Hepatocyte (in vitro differentiated cells): ENCODE measurements at regions not wholly inside any gene's neighbourhood (a gene's known extent, or its start where the extent isn't known, plus 50 kb on each side); places are given as distances from the start of the nearest gene placed in this dataset.

Experiments
- DNase-seq: peaks from one replicate; pipeline ENCODE4 v3.0.0-alpha.2; 2016; ENCODE audit warnings: low spot score
- H2AFZ ChIP-seq: fragments of 200-600 bp; sonication (generic); 2 replicates; pipeline ENCODE4 v1.6.0; 2016; ENCODE audit warnings: antibody characterized with exemption, mild to moderate bottlenecking
- H3K27ac ChIP-seq: fragments of 200-600 bp; sonication (generic); 2 replicates; pipeline ENCODE4 v1.5.1; 2016; ENCODE audit warnings: mild to moderate bottlenecking
- H3K27me3 ChIP-seq: fragments of 200-600 bp; sonication (generic); 2 replicates; pipeline ENCODE4 v1.6.1; 2016
- H3K36me3 ChIP-seq: fragments of 200-600 bp; sonication (generic); replicated peaks from 2 replicates; pipeline ENCODE4 v1.5.1; 2016; ENCODE audit warnings: low read depth; ENCODE audit not compliant: insufficient read depth
- H3K4me1 ChIP-seq: fragments of 200-600 bp; sonication (generic); 2 replicates; pipeline ENCODE4 v1.5.1; 2016; ENCODE audit warnings: mild to moderate bottlenecking, moderate library complexity; ENCODE audit not compliant: insufficient read depth
- H3K4me2 ChIP-seq: fragments of 200-600 bp; sonication (generic); 2 replicates; pipeline ENCODE4 v1.6.0; 2016
- H3K4me3 ChIP-seq: fragments of 200-600 bp; sonication (generic); 2 replicates; pipeline ENCODE4 v1.5.1; 2016; ENCODE audit warnings: mild to moderate bottlenecking
- H3K79me2 ChIP-seq: fragments of 200-600 bp; sonication (generic); 2 replicates; pipeline ENCODE4 v1.6.0; 2017; ENCODE audit warnings: mild to moderate bottlenecking
- H3K9me2 ChIP-seq: fragments of 200-600 bp; sonication (generic); replicated peaks from 2 replicates; pipeline ENCODE4 v1.6.0; 2017; ENCODE audit warnings: mild to moderate bottlenecking; ENCODE audit not compliant: insufficient read depth
- H3K9me3 ChIP-seq: fragments of 200-600 bp; sonication (generic); 2 replicates; pipeline ENCODE4 v1.5.1; 2016; ENCODE audit warnings: low read depth, mild to moderate bottlenecking
- H4K20me1 ChIP-seq: fragments of 200-600 bp; sonication (generic); 2 replicates; pipeline ENCODE4 v1.6.0; 2016; ENCODE audit warnings: mild to moderate bottlenecking; ENCODE audit not compliant: insufficient read depth, poor library complexity, severe bottlenecking
- CTCF ChIP-seq: fragments of 200-600 bp; sonication (generic); IDR thresholded peaks from 2 replicates; pipeline ENCODE4 v1.5.1; 2016; ENCODE audit warnings: antibody characterized with exemption, mild to moderate bottlenecking; ENCODE audit not compliant: poor library complexity
- EZH2 ChIP-seq: fragments of 200-600 bp; sonication (generic); IDR thresholded peaks from 2 replicates; pipeline ENCODE4 v1.6.1; 2016; ENCODE audit warnings: antibody characterized with exemption, mild to moderate bottlenecking, borderline replicate concordance
- EZH2phosphoT487 ChIP-seq: fragments of 200-600 bp; sonication (generic); IDR thresholded peaks from one replicate; pipeline ENCODE4 v1.6.1; 2018; ENCODE audit warnings: antibody characterized with exemption, mild to moderate bottlenecking, low read depth, moderate library complexity; ENCODE audit not compliant: unreplicated experiment, severe bottlenecking
- WGBS: methylation state at CpG from one replicate; pipeline ENCODE4 v1.1.6; 2016; ENCODE audit warnings: low lambda C conversion rate; ENCODE audit errors: missing lambda C conversion rate; 5-methylcytosine and 5-hydroxymethylcytosine counted together

- no peak overlapping the region for H2AFZ ChIP-seq
- no peak for TF ChIP-seq EZH2
- no peak for TF ChIP-seq CTCF
- no peak for TF ChIP-seq EZH2phosphoT487
- DNase-seq = no peak
- H3K9me3 ChIP-seq = no peaks in the 10 kb centered on the region
- H4K20me1 ChIP-seq = no peaks in the 10 kb centered on the region
- H3K36me3 ChIP-seq = no peaks in the 10 kb centered on the region
- H3K27me3 ChIP-seq = no peaks in the 10 kb centered on the region
- no peaks in the 10 kb centered on the region for H3K4me1 ChIP-seq
- no peaks in the 10 kb centered on the region for H3K79me2 ChIP-seq
- H3K9me2 ChIP-seq = no peaks in the 10 kb centered on the region
- no peak overlapping the region for H3K27ac ChIP-seq
- no peak overlapping the region for H3K4me2 ChIP-seq
- WGBS = 94% methylated on average over 4 of the region's 4 CpGs
- H3K4me3 ChIP-seq = no peak overlapping the region
These were observed 128.9 kb downstream of the ZNF365 start for GRCh38 chr10:62502995-62503613.

- no peak for DNase-seq
- WGBS = 94% methylated on average over 2 of the region's 2 CpGs
- Histone ChIP-seq H2AFZ (no peak overlapping the region), H3K4me1 (no peaks in the 10 kb centered on the region), H3K9me2 (no peaks in the 10 kb centered on the region), H3K4me2 (no peak overlapping the region), H3K4me3 (no peak overlapping the region), H3K9me3 (no peaks in the 10 kb centered on the region), H3K36me3 (no peaks in the 10 kb centered on the region), H3K79me2 (no peaks in the 10 kb centered on the region), H3K27ac (no peak overlapping the region), H3K27me3 (no peaks in the 10 kb centered on the region), H4K20me1 (no peaks in the 10 kb centered on the region)
- TF ChIP-seq CTCF = no peak
- TF ChIP-seq EZH2 = no peak
- no peak for TF ChIP-seq EZH2phosphoT487
These were observed 129.7 kb downstream of the ZNF365 start for GRCh38 chr10:62503872-62504271.

- WGBS = 81% methylated on average over 3 of the region's 3 CpGs
- Histone ChIP-seq H3K27me3 (no peaks in the 10 kb centered on the region), H3K36me3 (no peaks in the 10 kb centered on the region), H4K20me1 (no peaks in the 10 kb centered on the region), H3K9me2 (no peaks in the 10 kb centered on the region), H3K4me2 (no peak overlapping the region), H3K9me3 (no peaks in the 10 kb centered on the region), H3K79me2 (no peaks in the 10 kb centered on the region), H2AFZ (no peak overlapping the region), H3K27ac (no peak overlapping the region), H3K4me3 (no peak overlapping the region), H3K4me1 (no peaks in the 10 kb centered on the region)
- no peak for TF ChIP-seq CTCF
- no peak for DNase-seq
These were observed 132.2 kb downstream of the ZNF365 start for GRCh38 chr10:62506371-62506770.

- Histone ChIP-seq H3K27me3 (no peaks in the 10 kb centered on the region), H4K20me1 (no peaks in the 10 kb centered on the region), H3K4me1 (peaks cover 6% of the 10 kb centered on the region), H3K9me3 (no peaks in the 10 kb centered on the region), H3K4me3 (no peak overlapping the region), H3K79me2 (no peaks in the 10 kb centered on the region), H3K36me3 (no peaks in the 10 kb centered on the region), H3K9me2 (no peaks in the 10 kb centered on the region), H3K4me2 (no peak overlapping the region), H3K27ac (no peak overlapping the region), H2AFZ (no peak overlapping the region)
- no peak for DNase-seq
- no peak for TF ChIP-seq CTCF
- TF ChIP-seq EZH2phosphoT487 = no peak
- WGBS = 90% methylated on average over 3 of the region's 3 CpGs
These were observed 137.1 kb downstream of the ZNF365 start for GRCh38 chr10:62511238-62511637.
